Erythroblast (primary cell): ENCODE measurements at regions not wholly inside any gene's neighbourhood (a gene's known extent, or its start where the extent isn't known, plus 50 kb on each side); places are given as distances from the start of the nearest gene placed in this dataset.

Experiments
- GATA1 ChIP-seq: IDR thresholded peaks from 2 replicates; pipeline ENCODE4 v1.6.1; 2011; ENCODE audit warnings: low read depth, mild to moderate bottlenecking, control low read depth, low read length, moderate library complexity
- POLR2A ChIP-seq: IDR thresholded peaks from 2 replicates; pipeline ENCODE4 v1.6.1; 2011; ENCODE audit warnings: mild to moderate bottlenecking, low read length

DNA sequence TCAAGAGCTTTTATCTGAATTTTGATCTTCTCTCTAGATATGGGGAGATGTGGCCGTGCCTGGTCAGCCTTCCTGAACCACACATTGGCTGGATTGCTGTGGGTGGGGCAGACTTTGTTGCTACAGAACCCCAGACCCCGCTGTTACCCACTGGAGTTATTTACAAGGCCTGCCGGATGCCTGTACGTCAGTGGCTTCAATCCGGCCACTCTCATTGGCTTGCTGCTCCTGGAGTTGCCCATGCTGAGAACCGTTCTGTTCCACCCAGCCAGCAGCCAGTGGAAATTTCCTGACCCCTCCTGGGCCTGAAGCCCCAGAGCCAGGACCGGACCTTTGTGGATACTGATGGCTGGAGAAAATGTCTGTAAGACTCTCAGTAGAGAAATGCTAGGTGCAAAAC lies 101.9 kb downstream of the TFAP2C start:
- TF ChIP-seq POLR2A (no peak), GATA1 (no peak)
